ENCODE measurements at regions not wholly inside any gene's neighbourhood (a gene's known extent, or its start where the extent isn't known, plus 50 kb on each side); places are given as distances from the start of the nearest gene placed in this dataset.

GRCh38 chr5:40385544-40385943 is 294.2 kb upstream of the PTGER4 start:
- Histone ChIP-seq H3K4me1 (ENCODE audit: insufficient read depth, low read length, poor library complexity, severe bottlenecking) (no peaks in the 10 kb centered on the region), H3K27me3 (replicated peaks; ENCODE audit: insufficient read depth, low read depth, low read length, poor library complexity) (no peaks in the 10 kb centered on the region), H3K9me3 (ENCODE audit: low read depth, low read length, poor library complexity, severe bottlenecking) (no peaks in the 10 kb centered on the region), H3K36me3 (ENCODE audit: insufficient read depth, low read length, poor library complexity, severe bottlenecking) (no peaks in the 10 kb centered on the region), H3K4me3 (ENCODE audit: low read depth, low read length, poor library complexity, severe bottlenecking) (no peak overlapping the region), H3K27ac (ENCODE audit: low read depth, low read length, poor library complexity, severe bottlenecking) (no peak overlapping the region)
- DNase-seq (ENCODE audit: low spot score), result no peak
- ChIA-PET POLR2A (ENCODE audit: low non-redundant PET) (no interaction called here), CTCF (no interaction called here)
- BruUV-seq (replicated peaks), result no TSS peak
- intact Hi-C loops (cut with micrococcal nuclease; ENCODE audit: unreplicated experiment), result loop anchor here (10.0 kb wide), 1 partner anchor 299 kb away; no protein-coding TSS in a partner anchor
- no peak for TF ChIP-seq EZH2 (IDR thresholded peaks at IDR 0.05; ENCODE audit: borderline replicate concordance, low read depth, low read length, poor library complexity, severe bottlenecking)
- no peak for TF ChIP-seq CTCF (conservative IDR thresholded peaks at IDR 0.05; ENCODE audit: low read depth, low read length)

GRCh38 chr5:40384782-40385390 is 294.8 kb upstream of the PTGER4 start:
- no peaks in the 10 kb centered on the region for H3K4me1 ChIP-seq (ENCODE audit: insufficient read depth, low read length, poor library complexity, severe bottlenecking)

DNA sequence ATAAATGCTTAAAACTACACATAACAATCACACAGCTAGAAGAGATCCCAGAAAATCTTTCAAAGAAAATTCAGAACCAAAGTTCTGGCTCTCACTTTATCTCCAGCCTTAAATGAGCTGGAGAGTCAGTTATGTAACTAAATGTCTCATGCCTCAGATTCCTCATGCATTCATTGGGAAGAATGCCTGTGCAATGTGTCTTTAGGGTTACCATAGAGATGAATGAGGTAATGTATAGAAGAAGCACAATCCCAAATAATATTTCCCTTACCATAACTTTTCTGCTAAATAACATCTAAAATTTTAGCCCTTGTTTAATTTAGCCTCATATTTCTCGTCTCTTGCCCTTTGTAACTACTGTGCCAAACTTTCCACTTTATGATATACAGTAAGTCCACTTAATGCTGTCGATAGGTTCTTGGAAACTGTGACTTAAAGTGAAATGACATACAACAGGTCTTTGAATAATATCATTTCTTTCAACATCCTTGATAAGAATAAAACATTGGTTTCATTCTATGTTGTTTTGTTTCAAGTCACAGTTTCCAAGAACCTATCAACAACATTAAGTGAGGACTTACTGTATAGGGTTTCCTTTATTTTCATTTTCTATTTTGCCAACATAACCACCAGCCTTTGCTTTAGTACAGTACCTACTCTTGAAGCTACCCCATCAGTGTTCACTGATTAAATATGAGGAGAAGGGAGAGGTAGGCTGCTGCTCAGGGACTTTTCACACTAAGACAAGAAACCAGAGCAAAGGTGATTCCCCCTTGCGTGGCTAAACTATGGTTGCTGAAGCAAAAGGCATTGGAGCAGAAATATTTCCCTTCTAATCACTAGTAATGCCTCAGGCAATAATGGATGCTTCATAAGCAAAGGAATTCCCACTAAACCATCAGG is 295.7 kb upstream of the PTGER4 start:
- ChIA-PET CTCF (no interaction called here), POLR2A (ENCODE audit: low non-redundant PET) (no interaction called here)
- no peaks in the 10 kb centered on the region for H3K9me3 ChIP-seq (ENCODE audit: low read depth, low read length, poor library complexity, severe bottlenecking)
- BruUV-seq (replicated peaks), result no TSS peak
- H3K27me3 ChIP-seq (replicated peaks; ENCODE audit: insufficient read depth, low read depth, low read length, poor library complexity), result no peaks in the 10 kb centered on the region
- H3K4me1 ChIP-seq (ENCODE audit: insufficient read depth, low read length, poor library complexity, severe bottlenecking), result no peaks in the 10 kb centered on the region
- no peaks in the 10 kb centered on the region for H3K36me3 ChIP-seq (ENCODE audit: insufficient read depth, low read length, poor library complexity, severe bottlenecking)
- no peak for DNase-seq (ENCODE audit: low spot score)
- no peak overlapping the region for H3K4me3 ChIP-seq (ENCODE audit: low read depth, low read length, poor library complexity, severe bottlenecking)
- no peak for TF ChIP-seq EZH2 (IDR thresholded peaks at IDR 0.05; ENCODE audit: borderline replicate concordance, low read depth, low read length, poor library complexity, severe bottlenecking)
- TF ChIP-seq CTCF (conservative IDR thresholded peaks at IDR 0.05; ENCODE audit: low read depth, low read length), result no peak
- intact Hi-C loops (cut with micrococcal nuclease; ENCODE audit: unreplicated experiment), result loop anchor here (10.0 kb wide), 1 partner anchor 301 kb away; no protein-coding TSS in a partner anchor
- no peak overlapping the region for H3K27ac ChIP-seq (ENCODE audit: low read depth, low read length, poor library complexity, severe bottlenecking)

More at GRCh38 chr5:40384782-40385390, 294.8 kb upstream of the PTGER4 start:
- TF ChIP-seq CTCF (conservative IDR thresholded peaks at IDR 0.05; ENCODE audit: low read depth, low read length) (no peak), EZH2 (IDR thresholded peaks at IDR 0.05; ENCODE audit: borderline replicate concordance, low read depth, low read length, poor library complexity, severe bottlenecking) (no peak)
- POLR2A ChIA-PET (ENCODE audit: low non-redundant PET), result no interaction called here
- intact Hi-C loops (cut with micrococcal nuclease; ENCODE audit: unreplicated experiment), result loop anchor here (10.0 kb wide), 1 partner anchor 300 kb away; no protein-coding TSS in a partner anchor
- no peak overlapping the region for H3K4me3 ChIP-seq (ENCODE audit: low read depth, low read length, poor library complexity, severe bottlenecking)
- no peaks in the 10 kb centered on the region for H3K9me3 ChIP-seq (ENCODE audit: low read depth, low read length, poor library complexity, severe bottlenecking)
- DNase-seq (ENCODE audit: low spot score), result no peak
- H3K27me3 ChIP-seq (replicated peaks; ENCODE audit: insufficient read depth, low read depth, low read length, poor library complexity), result no peaks in the 10 kb centered on the region
- no peaks in the 10 kb centered on the region for H3K36me3 ChIP-seq (ENCODE audit: insufficient read depth, low read length, poor library complexity, severe bottlenecking)
- BruUV-seq (replicated peaks), result no TSS peak
- CTCF ChIA-PET, result no interaction called here
- H3K27ac ChIP-seq (ENCODE audit: low read depth, low read length, poor library complexity, severe bottlenecking), result no peak overlapping the region

Measured in A673 (cell line).